ENCODE measurements at regions not wholly inside any gene's neighbourhood (a gene's known extent, or its start where the extent isn't known, plus 50 kb on each side); places are given as distances from the start of the nearest gene placed in this dataset.

GRCh38 chrX:10098270-10098713 lies 58.5 kb upstream of the CLCN4 start:
- Histone ChIP-seq H3K27ac (ENCODE audit: insufficient read depth, low read length) (no peak overlapping the region), H3K4ac (ENCODE audit: low read depth, low read length) (no peak overlapping the region), H3K9me1 (ENCODE audit: insufficient read depth, low read length) (peaks cover 5% of the 10 kb centered on the region; the same call in 1 of the 2 replicates), H3K23ac (ENCODE audit: low read depth, low read length) (no peak overlapping the region), H2BK20ac (ENCODE audit: low read depth, low read length) (no peak overlapping the region), H4K5ac (ENCODE audit: low read depth, low read length) (no peak overlapping the region), H3K14ac (replicated peaks; ENCODE audit: low read depth, low read length) (no peak overlapping the region), H2AK5ac (ENCODE audit: low read depth, low read length) (no peak overlapping the region), H3K27me3 (ENCODE audit: control insufficient read depth, insufficient read depth, low read length) (no peaks in the 10 kb centered on the region), H2BK15ac (ENCODE audit: low read depth, low read length) (no peak overlapping the region), H4K8ac (ENCODE audit: low read depth in 2 of 2, low read length in 2 of 2) (no peak overlapping the region), H3K36me3 (ENCODE audit: control insufficient read depth, insufficient read depth, low read length) (peaks cover 22% of the 10 kb centered on the region), H4K91ac (ENCODE audit: insufficient read depth, low read depth, low read length) (no peak overlapping the region), H3K9ac (ENCODE audit: low read depth, low read length) (no peak overlapping the region), H3K4me1 (ENCODE audit: control insufficient read depth, insufficient read depth, low read length) (peaks cover 4% of the 10 kb centered on the region), H3K79me1 (ENCODE audit: low read depth in 1 of 2, low read length in 2 of 2) (peaks cover 0 to 13% of the 10 kb centered on the region in 2 experiments; a peak in 1 of 4 replicates), H2BK120ac (ENCODE audit: low read depth, low read length) (no peak overlapping the region), H3K4me3 (ENCODE audit: insufficient read depth, low read depth, low read length) (no peak overlapping the region), H3K4me2 (ENCODE audit: low read depth, low read length) (no peak overlapping the region), H3K18ac (ENCODE audit: low read depth, low read length) (no peak overlapping the region), H2AFZ (replicated peaks; ENCODE audit: low read length, poor library complexity) (no peak overlapping the region), H2BK5ac (ENCODE audit: low read depth, low read length, poor library complexity, severe bottlenecking) (no peak overlapping the region), H2AK9ac (replicated peaks; ENCODE audit: low read depth, low read length, poor library complexity) (no peak overlapping the region), H3K56ac (ENCODE audit: extremely low read depth, insufficient read depth, low read length) (no peak overlapping the region), H4K20me1 (ENCODE audit: insufficient read depth, low read length) (no peaks in the 10 kb centered on the region), H3K9me3 (ENCODE audit: control insufficient read depth, insufficient read depth, low read length) (no peaks in the 10 kb centered on the region)
- WGBS, 2 experiments (ENCODE audit: extremely low coverage in 2 of 2, insufficient read length in 1 of 2), result no CpG with 5 or more reads among the region's 10 CpGs
- BruUV-seq (replicated peaks), result no TSS peak
- CTCF ChIA-PET, result no interaction called here
- ATAC-seq (ENCODE audit: low read depth) (no peak), DNase-seq (no peak)
- dilution Hi-C loops (cut with HindIII; ENCODE audit: low sequenced_read_pairs, unreplicated experiment) (no loop called here), in situ Hi-C loops (cut with MboI; ENCODE audit: low sequenced_read_pairs) (no loop called here), intact Hi-C loops (cut with micrococcal nuclease) (no loop called here)
- POLR2A ChIA-PET (ENCODE audit: unreplicated experiment), result no interaction called here
- TF ChIP-seq CTCF (conservative IDR thresholded peaks at IDR 0.05; ENCODE audit: low read depth, low read length) (no peak), CHD1 (IDR thresholded peaks at IDR 0.05; ENCODE audit: low read depth, low read length) (no peak), MXI1 (IDR thresholded peaks at IDR 0.05; ENCODE audit: borderline replicate concordance, low read depth, low read length) (no peak), RCOR1 (IDR thresholded peaks at IDR 0.05; ENCODE audit: insufficient replicate concordance, low read length) (no peak), BHLHE40 (IDR thresholded peaks at IDR 0.05; ENCODE audit: low read depth, low read length) (no peak), SMC3 (IDR thresholded peaks at IDR 0.05; ENCODE audit: low read depth, low read length) (no peak), RFX5 (IDR thresholded peaks at IDR 0.05; ENCODE audit: low read depth, low read length) (no peak), RAD21 (IDR thresholded peaks at IDR 0.05; ENCODE audit: low read length) (no peak), POLR2A (IDR thresholded peaks at IDR 0.05; ENCODE audit: low read depth, low read length) (no peak)

Measured in IMR-90 (cell line).